GM19238 (cell line): ENCODE measurements at regions not wholly inside any gene's neighbourhood (a gene's known extent, or its start where the extent isn't known, plus 50 kb on each side); places are given as distances from the start of the nearest gene placed in this dataset.

Experiments used
- DNase-seq: peaks from one replicate; pipeline ENCODE4 v3.0.0; 2011; ENCODE audit warnings: low spot score; ENCODE audit not compliant: insufficient read length

DNA sequence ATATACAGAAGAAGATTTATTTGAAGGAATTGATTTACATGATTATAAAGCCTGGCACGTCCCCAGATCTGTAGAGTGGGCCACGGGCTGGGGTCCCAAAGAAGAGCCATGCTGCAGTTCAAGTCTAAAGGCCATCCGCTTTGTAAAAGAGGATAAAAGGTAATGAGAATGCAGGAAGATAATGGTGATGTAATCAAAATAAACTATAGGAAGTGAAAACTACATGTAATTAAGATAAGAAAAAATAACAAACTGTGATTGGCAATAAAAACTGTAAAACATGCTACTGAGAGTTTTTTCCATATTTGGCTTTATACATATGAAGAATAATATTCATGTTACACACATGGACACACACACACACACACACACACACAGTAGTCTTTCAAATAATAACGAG lies 59.0 kb upstream of the TMEFF2 start:
- no peak for DNase-seq

DNA sequence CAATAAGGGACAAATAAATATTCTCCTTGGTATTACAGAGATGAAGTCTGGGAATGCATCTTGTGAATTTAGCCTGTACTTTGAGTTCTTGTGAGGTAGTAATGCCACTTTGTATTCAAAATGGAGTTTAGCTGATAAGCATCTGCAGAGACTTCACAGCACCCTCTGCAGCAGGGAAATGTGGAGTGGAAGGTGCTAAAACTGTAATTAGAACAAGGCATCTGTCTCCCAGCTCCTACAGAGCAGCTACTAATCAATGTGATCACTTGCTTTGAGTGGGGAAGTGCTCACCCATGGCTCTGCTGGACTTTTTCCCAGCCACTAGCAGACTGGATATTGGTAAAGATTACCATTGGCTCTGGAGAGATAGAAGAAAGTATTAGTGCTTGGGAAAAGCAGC lies 56.2 kb upstream of the TMEFF2 start:
- DNase-seq, result no peak

- DNase-seq, result no peak
Measured at GRCh38 chr2:192247456-192247855, 52.7 kb upstream of the TMEFF2 start.

GRCh38 chr2:192246297-192246696 lies 51.6 kb upstream of the TMEFF2 start:
- no peak for DNase-seq

DNA sequence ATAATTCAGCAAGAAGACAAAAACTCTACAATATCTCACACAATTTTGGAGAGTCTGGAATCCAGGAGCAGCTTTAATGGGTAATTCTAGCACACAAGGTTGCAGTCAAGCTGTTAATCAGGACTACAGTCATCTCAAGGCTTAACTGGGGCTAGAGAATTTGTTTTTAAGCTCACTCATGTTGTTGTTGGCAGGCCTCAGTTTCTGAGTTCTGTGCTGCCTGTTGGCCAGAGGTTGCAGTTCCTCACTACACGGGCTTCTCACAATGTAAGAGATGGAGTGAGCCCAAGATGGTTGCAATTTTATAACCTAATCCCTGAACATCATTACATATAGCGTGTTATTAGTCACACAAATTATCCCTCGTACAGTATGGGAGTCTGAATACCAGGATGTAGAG lies 50.6 kb upstream of the TMEFF2 start:
- DNase-seq, result no peak
